Hematopoietic multipotent progenitor cell treated with erythropoietin and hydrocortisone succinate and interleukin-3 and kit ligand, for 4 days (in vitro differentiated cells): ENCODE measurements at regions not wholly inside any gene's neighbourhood (a gene's known extent, or its start where the extent isn't known, plus 50 kb on each side); places are given as distances from the start of the nearest gene placed in this dataset.

Source experiments
- DNase-seq: peaks from one replicate; pipeline ENCODE4 v3.0.0-alpha.2; 2015

DNA sequence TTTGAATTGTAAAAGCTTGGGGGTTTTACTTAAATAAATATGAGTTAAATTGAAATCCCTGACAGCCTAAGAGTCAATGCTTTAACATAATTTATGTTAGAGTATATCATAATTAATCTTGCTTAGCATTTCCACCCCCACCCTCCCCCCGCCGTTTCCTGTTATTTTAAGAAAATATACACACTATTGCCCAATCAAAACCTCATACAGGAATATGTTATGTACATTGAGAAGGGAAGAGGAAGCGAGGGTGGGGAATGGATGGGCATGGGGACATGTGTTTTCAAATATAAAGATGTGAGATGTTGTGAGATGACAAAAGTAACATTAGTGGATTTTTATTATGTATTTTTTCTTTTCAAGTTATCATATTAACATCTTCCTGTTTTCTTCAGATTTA, 561.1 kb upstream of the MEF2C start:
- DNase-seq = peak; percentile 58

DNA sequence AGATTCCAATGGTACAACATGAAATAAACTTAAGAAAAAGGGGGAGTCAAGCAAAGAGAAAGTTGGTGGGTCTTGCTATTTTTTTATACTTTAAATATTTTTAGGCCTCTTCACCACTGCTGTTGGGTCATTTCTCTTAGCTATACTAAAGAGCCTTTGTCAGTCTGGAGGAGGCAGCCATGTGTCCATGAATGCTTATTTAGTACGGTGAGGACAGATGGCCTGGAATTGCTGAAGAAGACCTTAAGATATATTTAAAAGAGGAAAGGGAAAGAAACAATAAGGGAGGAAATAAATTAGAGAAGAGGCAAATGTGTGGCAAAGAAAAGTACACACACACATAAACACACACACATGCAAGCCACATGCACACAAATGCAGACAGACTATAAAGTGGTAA, 560.5 kb upstream of the MEF2C start:
- DNase-seq = no peak

DNA sequence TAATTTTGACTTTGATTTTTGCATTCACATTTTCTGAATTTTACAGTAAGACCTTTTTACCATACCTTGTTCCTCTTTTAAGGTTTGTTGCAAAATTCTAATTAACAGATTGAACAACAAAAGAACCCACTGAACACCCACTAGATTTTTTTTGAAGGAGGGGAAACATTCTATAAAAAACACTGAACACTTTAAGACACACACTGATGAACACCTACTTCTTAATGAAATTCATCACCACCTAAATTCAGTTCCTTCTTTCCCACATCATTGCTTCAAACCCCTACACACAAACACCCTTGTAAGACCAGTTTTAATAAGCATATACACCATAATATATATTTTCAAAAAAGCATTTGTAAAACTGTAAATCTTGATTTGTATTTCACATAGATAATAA, 559.0 kb upstream of the MEF2C start:
- DNase-seq = peak; percentile 12

DNA sequence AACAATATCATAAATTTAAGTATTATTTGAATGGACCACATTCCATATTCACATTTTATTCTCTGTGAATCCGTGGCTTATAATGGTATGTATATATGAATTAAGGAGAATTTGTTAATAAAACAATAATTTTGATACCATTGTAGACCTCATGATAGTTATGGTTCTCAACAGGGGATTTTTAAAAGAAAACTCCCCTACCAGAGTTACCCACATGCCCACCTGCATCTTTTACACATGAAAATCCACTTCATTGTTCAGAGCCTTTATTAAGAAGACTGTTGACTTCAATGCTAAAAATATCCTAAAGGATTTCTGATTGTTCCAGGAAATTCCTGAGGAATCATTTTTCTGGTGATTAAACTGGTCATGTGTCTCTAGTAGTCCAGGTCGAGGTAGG, 557.7 kb upstream of the MEF2C start:
- no peak for DNase-seq

DNA sequence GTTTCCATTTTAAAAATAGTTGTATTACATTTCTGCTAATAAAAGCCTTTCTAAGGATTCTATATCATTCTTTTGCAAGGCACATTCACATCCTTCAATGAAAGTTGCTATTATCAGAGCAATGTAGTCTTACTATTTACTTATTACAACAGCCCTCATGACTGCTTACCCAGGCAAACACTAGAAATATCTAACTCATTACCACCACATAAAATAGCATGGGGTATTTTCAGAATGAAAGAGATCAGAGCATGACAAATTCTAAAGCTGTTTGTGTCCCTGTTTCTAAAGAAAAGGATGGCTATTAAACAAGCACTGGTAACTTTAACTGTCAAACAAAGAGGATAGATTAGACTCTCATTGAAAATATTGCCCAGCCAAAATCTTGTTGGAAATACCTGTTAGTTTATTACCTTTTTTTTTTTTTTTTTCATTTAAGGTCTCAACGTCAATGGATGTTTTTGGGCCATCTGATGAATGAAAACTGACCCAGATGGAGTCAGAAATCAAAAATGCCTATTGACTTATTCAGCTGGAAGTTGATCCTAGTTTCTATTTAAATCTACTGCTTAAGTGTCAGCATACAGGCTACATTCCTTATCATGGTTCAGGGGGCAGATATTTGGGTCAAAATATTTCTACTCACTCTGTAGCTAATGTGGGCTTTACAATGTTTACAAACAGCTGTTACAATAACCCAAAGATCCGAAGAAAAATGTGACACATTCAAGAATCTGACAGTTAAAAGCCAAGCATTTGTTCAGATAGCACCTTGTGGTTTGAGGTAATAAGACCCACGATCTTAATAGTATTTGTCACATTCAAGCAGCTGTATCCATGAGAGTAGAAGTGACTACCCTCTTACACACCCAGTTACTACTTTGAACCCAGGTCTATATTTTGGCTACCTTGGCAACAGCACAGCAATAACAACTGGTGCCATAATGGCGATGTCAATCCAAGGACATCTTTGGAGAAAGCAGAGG, 554.8 kb upstream of the MEF2C start:
- no peak for DNase-seq

DNA sequence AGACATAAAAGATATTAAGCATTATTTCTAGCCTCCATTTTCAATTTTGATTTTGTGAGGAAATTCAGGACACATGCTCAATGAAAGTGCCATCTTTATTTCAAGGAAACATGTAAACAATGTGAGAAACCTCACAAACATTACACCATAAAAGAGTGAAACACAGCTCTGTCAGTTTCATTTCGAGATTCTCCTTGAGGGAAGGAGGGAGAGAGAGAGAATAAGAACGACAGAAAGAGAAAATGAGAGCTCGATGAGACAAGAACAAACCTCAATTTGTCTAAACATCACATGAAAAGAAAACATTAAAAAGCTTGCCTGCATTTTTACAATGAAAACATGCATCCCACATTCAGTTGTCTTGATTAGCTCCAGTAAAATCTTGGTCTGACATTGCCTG, 553.5 kb upstream of the MEF2C start:
- DNase-seq = no peak

DNA sequence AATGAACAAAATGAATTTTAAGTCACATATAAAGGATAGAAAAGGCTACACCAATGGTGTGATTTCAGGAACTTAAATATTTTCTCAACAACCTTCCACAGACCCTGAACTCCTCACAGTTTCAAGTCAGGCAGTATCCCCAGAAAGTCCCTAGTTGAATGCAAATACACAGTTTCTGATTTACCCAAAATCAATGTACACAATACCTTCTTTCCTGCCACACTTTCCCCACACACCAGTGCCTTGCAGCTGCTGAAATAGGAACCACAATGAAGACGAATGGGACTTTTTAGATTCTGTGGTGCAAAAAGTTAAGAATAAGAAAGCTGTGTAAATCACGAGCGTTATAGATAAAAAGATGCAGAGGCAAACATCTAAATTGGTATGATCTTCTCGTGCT, 552.4 kb upstream of the MEF2C start:
- DNase-seq = no peak

DNA sequence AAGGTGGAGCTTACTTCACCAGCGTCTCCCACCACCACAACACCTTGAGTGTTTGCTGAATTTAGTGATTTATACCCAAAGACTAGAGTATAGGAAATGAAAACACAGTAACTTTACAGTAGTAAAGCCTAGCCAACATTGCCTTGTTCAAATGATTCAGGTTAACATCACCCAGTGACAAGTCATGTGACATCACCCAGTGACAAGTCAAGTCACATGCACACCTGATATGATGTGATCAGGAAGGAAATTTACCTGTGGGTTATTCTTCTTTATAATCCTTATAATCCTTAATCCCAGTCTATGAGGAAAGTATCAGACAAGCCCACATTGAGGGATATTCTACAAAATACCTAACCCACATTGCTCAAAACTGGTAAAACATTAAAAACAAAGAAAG, 545.6 kb upstream of the MEF2C start:
- no peak for DNase-seq

DNA sequence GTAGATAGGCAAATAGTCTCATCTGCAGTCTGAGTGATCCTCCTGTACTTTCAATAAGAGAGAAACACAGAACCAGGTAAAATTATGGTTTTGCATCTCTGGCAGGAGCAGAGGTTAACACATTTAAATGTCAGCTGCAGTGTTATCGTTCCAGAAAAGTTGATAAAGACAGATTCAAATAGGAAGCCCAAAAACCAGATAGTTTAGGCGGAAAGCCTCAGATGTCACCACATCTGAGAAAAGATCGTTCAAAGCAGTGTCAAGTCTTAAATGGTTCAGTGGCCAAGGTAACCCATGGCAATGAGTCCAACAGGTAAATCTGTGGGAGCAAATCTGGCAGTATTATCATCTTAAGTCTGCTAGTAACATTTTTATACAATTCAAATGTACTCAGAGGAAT, 542.1 kb upstream of the MEF2C start:
- DNase-seq = no peak

DNA sequence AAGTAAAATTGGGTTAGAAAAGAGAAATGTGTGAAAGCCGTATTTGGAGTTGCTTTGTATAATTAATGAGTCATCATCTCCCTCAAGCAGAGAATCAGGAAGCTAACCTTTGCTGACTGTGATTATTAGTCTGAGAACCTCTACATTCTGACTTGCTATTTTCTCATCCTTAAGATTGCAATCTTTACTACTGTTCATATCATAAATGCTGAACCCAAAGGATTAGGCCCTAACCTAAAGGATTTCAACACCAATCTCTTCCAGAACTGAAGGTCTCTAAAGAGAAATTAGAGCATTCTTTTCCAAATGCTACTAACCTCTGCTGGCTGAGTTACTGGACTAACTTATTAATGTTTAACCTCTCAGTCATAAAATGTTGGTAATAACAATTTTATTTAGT, 538.1 kb upstream of the MEF2C start:
- DNase-seq = peak; percentile 42

DNA sequence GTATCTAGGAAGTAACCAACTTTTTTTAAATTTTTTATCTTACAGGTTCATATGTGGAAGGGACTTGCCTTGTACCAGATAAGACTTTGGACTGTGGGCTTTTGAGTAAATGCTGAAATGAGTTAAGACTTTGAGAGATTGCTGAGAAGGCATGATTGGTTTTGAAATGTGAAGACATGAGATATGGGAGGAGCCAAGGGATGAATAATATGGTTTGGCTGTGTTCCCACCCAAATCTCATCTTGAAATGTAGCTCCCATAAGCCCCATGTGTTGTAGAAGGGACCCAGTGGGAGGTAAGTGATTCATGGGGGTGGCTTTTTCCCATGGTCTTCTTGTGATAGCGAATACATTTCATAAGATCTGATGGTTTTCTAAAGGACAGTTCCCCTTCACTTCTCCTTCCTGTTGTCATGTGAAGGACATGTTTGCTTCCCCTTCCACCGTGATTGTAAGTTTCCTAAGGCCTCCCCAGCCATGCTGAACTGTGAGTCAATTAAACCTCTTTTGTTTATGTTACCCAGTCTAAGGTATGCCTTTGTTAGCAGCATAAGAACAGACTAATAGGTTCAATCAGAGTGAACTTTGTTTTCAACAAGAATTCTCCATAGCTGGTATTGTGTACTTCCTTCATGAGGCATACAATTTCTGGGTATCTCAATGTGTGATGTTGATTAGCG, 535.6 kb upstream of the MEF2C start:
- DNase-seq = peak; percentile 70

DNA sequence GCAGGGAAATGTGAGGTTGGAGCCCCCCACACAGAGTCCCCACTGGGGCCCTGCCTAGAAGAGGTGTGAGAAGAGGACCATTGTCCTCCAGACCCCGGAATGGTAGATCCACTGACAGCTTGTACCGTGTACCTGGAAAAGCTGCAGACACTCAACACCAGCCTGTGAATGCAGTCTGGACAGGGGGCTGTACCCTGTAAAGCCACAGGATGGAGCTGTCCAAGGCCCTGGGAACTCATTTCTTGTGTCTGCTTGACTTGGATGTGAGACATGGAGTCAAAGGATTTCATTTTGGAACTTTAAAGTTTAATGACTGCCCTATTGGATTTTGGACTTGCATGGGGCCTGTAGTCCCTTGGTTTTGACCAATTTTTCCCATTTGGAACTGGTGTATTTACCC, 535.0 kb upstream of the MEF2C start:
- peak; percentile 10 for DNase-seq

DNA sequence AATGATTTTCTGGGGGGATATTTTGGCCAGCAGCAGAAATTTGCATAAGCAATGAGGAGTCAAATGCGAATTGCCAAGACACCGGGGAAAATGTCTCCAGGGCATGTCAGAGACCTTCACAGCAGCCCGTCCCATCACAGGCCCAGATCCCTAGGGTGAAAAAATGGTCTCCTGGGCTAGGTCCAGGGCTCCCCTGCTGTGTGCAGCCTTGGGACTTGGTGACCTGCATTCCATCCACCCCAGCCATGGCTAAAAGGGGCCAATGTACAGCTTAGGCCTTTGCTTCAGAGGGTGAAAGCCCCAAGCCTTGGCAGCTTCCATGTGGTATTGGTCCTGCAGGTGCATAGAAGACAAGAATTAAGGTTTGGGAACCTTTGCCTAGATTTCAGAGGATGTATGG, 534.5 kb upstream of the MEF2C start:
- DNase-seq = no peak

DNA sequence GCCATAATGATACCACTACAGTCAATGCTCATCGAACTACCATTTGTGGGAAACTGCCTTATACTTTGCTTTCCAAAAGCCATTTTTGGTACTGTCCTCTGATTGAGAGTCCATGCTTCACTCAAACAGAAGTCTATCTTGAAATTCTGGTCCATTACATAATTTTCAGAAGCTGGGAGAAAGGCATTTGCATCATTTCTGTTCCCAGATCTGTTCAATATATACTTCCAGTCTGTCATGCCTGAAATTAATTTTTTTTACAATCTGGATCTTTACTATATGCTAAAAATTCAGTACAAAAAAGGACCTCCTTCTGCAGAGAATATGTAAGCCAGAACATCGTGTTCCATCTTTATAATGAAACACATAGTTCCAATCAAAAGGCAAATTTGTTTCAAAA, 528.9 kb upstream of the MEF2C start:
- DNase-seq = no peak

DNA sequence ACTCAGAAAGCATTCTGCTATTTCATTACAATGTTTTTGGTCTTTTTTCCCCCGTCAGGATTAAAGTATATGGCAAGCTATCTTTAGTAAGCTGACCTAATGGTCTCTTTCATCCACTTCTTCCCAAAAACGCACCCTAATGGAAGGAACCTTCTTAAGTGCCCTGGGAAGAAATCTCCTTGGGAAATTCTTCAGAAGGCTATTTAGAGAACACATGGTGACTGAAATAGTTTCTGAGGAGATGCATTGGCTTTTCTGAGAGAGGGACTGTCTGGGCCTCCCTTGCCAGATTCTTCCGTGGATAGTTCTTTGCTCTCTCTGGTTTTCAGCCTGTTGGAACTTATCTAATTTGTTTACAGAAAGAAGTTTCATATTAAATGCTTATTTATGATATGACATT, 524.1 kb upstream of the MEF2C start:
- no peak for DNase-seq

DNA sequence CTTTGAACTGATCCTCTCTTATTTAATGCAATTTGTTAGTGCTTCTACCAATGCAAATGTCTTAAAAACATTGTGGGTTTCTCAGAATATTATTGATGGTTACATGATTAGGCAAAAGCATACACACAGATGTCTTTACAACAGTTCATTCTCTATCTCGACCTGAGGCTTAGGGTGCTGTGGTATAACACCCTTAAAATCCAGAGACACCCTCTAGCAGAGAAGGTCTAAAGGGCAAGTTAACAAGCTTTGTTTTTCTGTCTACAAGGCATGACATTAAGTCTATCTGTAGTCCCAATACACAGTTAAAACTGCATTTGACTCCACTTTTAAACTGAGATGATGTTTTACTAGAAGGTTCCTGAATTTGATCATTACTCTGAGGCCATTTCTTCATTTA, 518.7 kb upstream of the MEF2C start:
- DNase-seq = no peak

DNA sequence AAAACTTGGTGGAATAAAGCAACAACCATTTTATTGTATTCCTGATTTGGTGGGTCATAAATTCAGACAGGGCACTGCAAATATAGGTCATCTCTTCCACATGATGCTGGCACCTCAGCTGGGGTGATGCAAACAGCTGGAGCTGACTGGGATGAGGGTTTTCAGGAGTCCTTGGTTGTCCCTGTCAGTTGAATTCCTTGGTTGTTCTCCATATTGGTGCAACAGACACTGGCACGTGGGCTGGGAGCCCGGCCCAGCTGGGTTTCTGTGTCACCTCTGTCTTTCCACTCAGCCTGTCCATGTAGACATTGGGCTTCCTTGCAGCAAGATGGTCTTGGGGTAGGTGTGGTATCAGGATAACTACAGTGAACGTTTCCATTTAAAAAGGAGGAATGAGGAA, 518.0 kb upstream of the MEF2C start:
- DNase-seq = no peak

DNA sequence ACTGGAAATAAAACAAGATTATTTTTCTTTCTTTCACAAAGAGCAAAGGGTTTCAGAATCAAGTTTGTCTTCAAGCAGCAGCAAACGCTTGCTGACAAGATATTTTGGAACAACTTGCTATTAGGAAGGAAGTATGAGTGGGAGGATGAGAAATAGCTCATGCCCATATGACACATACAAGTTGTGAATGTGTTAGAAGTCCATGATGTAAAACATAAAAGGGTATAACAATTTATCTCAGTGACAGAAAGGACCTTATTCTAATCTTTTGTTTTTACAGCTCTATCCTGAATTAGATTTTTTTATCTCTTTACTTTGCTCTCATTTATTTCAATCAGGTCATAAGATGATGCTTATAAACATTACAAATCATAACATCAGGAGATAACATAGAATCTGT, 516.6 kb upstream of the MEF2C start:
- no peak for DNase-seq

DNA sequence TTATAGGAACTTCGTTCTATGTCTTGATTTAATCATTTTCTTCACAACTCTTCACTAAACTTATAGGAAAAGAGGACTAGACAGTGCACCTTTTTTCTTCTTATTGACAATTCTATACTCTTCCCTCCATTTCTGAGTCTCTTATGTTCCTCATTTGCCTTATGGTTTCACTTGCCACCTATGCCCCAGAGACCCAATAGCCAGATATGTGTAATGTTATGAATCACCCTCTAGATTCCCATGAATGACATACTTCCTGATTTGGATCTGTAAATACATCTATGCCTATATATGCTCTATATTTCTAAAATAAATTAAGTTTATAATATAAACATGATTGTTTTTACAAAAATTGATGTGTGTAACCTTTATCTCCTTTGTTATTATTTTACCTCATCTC, 514.1 kb upstream of the MEF2C start:
- peak; percentile 57 for DNase-seq

DNA sequence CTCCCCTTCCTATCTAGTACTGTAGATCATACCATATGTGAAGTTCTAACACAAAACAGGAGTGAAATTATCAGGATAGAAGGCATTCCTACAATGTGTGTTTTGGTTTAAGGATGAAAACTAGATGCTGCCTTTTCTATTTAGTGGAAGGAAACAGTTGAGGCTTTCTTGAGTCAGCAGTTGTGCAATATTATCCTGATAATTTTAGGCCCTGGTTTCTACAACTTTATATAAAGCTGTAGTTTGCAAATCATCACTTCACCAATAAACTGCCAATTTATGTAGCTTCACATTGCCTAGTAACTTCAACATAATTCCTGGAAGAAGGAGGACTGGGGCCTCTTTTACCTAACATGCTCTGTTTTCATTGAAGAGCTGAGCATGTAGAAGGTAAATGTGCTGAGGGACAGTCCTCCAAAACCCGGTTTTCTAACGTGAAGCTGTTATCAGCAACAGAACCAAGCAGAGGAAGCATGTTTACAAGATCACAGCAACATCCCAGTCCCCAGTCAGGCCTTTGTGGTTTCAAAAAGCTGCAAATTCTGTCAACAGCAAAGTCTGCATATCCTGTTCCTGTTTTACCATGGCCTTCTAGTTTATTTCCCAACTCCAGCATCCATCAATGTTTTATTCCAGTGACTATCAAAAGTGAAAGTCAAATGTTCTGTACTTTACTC, 513.4 kb upstream of the MEF2C start:
- DNase-seq = peak; percentile 92

DNA sequence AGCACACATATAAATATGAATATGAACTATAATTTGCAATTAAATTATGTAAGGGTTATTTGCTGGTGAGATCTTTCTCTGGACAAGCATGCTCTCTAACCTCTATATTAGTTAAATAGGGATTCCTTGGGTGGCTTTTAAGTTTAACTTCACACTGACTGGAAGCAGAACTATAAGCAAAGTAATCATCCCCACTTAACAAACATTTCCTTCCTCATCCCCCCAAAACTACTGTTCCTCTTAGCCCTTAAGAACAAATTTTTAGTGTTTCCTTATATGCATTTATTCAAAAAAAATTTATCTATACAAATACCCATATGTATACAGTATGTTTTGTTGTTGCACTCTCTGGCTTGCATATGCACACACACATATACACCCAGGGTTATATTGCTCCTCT, 512.1 kb upstream of the MEF2C start:
- peak; percentile 32 for DNase-seq

DNA sequence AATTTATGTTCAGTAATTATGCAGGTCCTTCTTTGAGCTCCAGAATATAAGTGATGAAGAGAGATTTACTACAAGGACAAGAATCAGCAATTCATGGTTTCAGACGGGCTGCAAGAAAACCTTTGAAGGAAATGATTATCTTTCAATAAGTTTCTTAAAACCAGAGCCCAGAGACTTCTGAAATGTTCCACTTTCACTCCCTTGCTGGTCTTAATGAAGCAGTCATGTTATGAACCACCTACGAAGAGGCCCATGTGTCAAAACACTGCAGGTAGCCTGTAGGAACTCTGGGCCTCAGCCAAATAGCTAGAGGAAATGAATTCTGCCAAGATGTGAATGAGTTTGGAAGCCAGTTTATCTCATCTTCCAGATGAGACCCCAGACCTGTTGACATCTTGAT, 505.9 kb upstream of the MEF2C start:
- DNase-seq = no peak

DNA sequence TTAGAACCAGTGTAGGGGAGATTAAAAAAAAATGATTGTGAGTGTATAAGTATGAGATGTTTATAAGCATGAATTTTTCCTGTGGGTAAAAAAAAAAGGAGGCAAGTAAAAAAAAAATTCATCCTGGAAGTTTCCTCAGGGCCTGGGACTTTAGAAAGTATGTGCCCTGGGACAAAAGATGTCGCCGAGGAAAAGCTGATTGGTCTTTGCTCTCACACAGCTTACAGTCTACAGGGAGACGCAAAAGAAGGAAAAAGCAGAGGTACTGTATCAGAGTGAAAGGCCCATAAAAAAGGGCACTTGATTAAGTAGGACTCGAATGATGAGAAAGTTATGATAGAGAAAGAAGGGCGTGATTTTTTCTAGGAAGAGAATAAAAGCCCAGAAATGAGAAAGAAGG, 501.4 kb upstream of the MEF2C start:
- DNase-seq = no peak

DNA sequence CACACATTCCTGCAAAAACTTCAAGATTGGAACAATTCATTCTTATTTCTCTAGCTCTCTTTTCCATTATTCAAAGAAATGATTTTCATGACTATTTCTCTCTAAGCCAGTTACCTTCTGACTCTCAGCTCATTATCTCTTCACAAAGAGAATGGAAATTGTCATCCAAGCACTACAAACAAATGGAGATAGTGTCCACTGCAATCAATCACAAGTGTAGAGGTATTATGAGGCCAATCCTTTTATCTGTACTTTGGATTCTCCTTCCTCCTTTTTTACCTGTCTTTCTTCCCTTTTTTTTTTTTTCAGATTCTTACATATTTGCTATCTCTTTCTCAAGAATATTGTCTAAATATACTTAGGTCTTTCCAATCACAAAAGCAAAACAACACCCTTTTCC, 497.7 kb upstream of the MEF2C start:
- no peak for DNase-seq
